GM23338 (cell line): ENCODE measurements at regions not wholly inside any gene's neighbourhood (a gene's known extent, or its start where the extent isn't known, plus 50 kb on each side); places are given as distances from the start of the nearest gene placed in this dataset.

ENCODE experiments used
- ATAC-seq: fragments of 200-7000 bp; cut with Tn5 transposase; 3 replicates; pipeline ENCODE4 v1.9.1; 2020
- DNase-seq: peaks from one replicate; pipeline ENCODE4 v3.0.0-alpha.2; 2015; ENCODE audit warnings: low spot score
- H2AFZ ChIP-seq: fragments of 200-600 bp; sonication (generic); 2 replicates; pipeline ENCODE4 v1.8.0; 2016; ENCODE audit warnings: antibody characterized with exemption, mild to moderate bottlenecking, moderate library complexity
- H3F3A ChIP-seq: fragments of 200-600 bp; sonication (generic); replicated peaks from 2 replicates; pipeline ENCODE4 v1.8.0; 2017; ENCODE audit warnings: antibody characterized with exemption, mixed run types, low read depth
- H3K27ac ChIP-seq: fragments of 200-600 bp; sonication (generic); 2 replicates; pipeline ENCODE4 v1.6.1; 2016; ENCODE audit warnings: low read depth
- H3K27me3 ChIP-seq: fragments of 200-600 bp; sonication (generic); 2 replicates; pipeline ENCODE4 v1.8.0; 2016; ENCODE audit warnings: mild to moderate bottlenecking, mixed run types, moderate library complexity; ENCODE audit not compliant: insufficient read depth
- H3K36me3 ChIP-seq: fragments of 200-600 bp; sonication (generic); 2 replicates; pipeline ENCODE4 v1.8.0; 2016; ENCODE audit warnings: mild to moderate bottlenecking; ENCODE audit not compliant: insufficient read depth
- H3K4me1 ChIP-seq: fragments of 200-600 bp; sonication (generic); 2 replicates; pipeline ENCODE4 v1.8.0; 2016; ENCODE audit warnings: mild to moderate bottlenecking, moderate library complexity; ENCODE audit not compliant: insufficient read depth
- H3K4me2 ChIP-seq: fragments of 200-600 bp; sonication (generic); 2 replicates; pipeline ENCODE4 v1.7.1; 2017; ENCODE audit warnings: mixed run types
- H3K4me3 ChIP-seq: fragments of 200-600 bp; sonication (generic); 2 replicates; pipeline ENCODE4 v1.6.1; 2016; ENCODE audit warnings: mixed run types
- H3K79me2 ChIP-seq: fragments of 200-600 bp; sonication (generic); replicated peaks from 2 replicates; pipeline ENCODE4 v1.8.0; 2017; ENCODE audit warnings: mild to moderate bottlenecking; ENCODE audit not compliant: insufficient read depth
- H3K9me2 ChIP-seq: fragments of 200-600 bp; sonication (generic); 2 replicates; pipeline ENCODE4 v1.8.0; 2017; ENCODE audit not compliant: insufficient read depth
- H4K20me1 ChIP-seq: fragments of 200-600 bp; sonication (generic); replicated peaks from 2 replicates; pipeline ENCODE4 v1.8.0; 2017; ENCODE audit warnings: mild to moderate bottlenecking; ENCODE audit not compliant: insufficient read depth
- H3K27ac Mint-ChIP-seq: 2 replicates; pipeline ENCODE4 v1.8.0; 2020; ENCODE audit warnings: inconsistent platforms, mild to moderate bottlenecking, moderate library complexity, mixed read lengths
- H3K27me3 Mint-ChIP-seq: 3 replicates; pipeline ENCODE4 v1.8.0; 2022; ENCODE audit warnings: low read depth, mild to moderate bottlenecking, moderate library complexity, mixed read lengths, inconsistent platforms; ENCODE audit not compliant: insufficient read depth, poor library complexity
- H3K36me3 Mint-ChIP-seq: 3 replicates; pipeline ENCODE4 v1.8.0; 2021; ENCODE audit warnings: low read depth, mild to moderate bottlenecking, inconsistent platforms, moderate library complexity, mixed read lengths
- H3K4me1 Mint-ChIP-seq: 3 replicates; pipeline ENCODE4 v1.8.0; 2020; ENCODE audit warnings: mild to moderate bottlenecking, inconsistent platforms, mixed read lengths
- H3K4me3 Mint-ChIP-seq: 3 replicates; pipeline ENCODE4 v1.8.0; 2021; ENCODE audit warnings: moderate library complexity, mild to moderate bottlenecking, inconsistent platforms, mixed read lengths
- H3K9me3 Mint-ChIP-seq: 3 replicates; pipeline ENCODE4 v1.8.0; 2020; ENCODE audit warnings: moderate library complexity, mild to moderate bottlenecking, inconsistent platforms, mixed read lengths
- CREB1 ChIP-seq: fragments of 250-450 bp; sonication (Bioruptor Pico); IDR thresholded peaks from 2 replicates; pipeline ENCODE4 v1.5.0; 2020; ENCODE audit warnings: low read depth, mild to moderate bottlenecking, moderate library complexity
- CTCF ChIP-seq, 2 experiments: fragments of 200-600 bp in 1 of 2; sonication (generic) in 1 of 2; conservative IDR thresholded peaks; 2 replicates each; pipeline versions ENCODE4 v1.5.1 to v1.6.1; 2016 to 2017; ENCODE audit warnings: antibody characterized with exemption in 2 of 2, low read depth in 2 of 2, mild to moderate bottlenecking in 2 of 2, moderate library complexity in 1 of 2
- EZH2 ChIP-seq: fragments of 200-600 bp; sonication (generic); IDR thresholded peaks from one replicate; pipeline ENCODE4 v1.8.0; 2017; ENCODE audit warnings: antibody characterized with exemption, mild to moderate bottlenecking, low read depth; ENCODE audit not compliant: unreplicated experiment
- NANOG ChIP-seq: IDR thresholded peaks from 2 replicates; pipeline ENCODE4 v1.6.1; 2016; ENCODE audit warnings: antibody characterized with exemption, borderline replicate concordance
- POLR2AphosphoS5 ChIP-seq: IDR thresholded peaks from 2 replicates; pipeline ENCODE4 v1.6.1; 2016; ENCODE audit warnings: antibody characterized with exemption, low read depth
- REST ChIP-seq: IDR thresholded peaks from one replicate; pipeline ENCODE4 v1.6.1; 2018; ENCODE audit warnings: antibody characterized with exemption; ENCODE audit not compliant: unreplicated experiment
- ZNF462 ChIP-seq: fragments of 250-450 bp; sonication (Bioruptor Pico); IDR thresholded peaks from 2 replicates; pipeline ENCODE4 v1.5.0; 2020; ENCODE audit warnings: mild to moderate bottlenecking, moderate library complexity

GRCh38 chr12:124086299-124086898 is 113.4 kb downstream of the ZNF664 start:
- Histone ChIP-seq H3K4me2 (no peak overlapping the region), H3K79me2 (no peaks in the 10 kb centered on the region), H2AFZ (no peak overlapping the region), H3K27ac (no peak overlapping the region), H4K20me1 (no peaks in the 10 kb centered on the region), H3K9me2 (no peaks in the 10 kb centered on the region), H3K4me1 (0 out of 2 replicates have a peak, but pooled peaks cover 7% of the 10 kb centered on the region), H3K27me3 (no peaks in the 10 kb centered on the region), H3F3A (0 out of 2 replicates have a peak, but pooled peaks cover 2% of the 10 kb centered on the region), H3K36me3 (no peaks in the 10 kb centered on the region), H3K4me3 (no peak overlapping the region)
- Mint-ChIP-seq H3K9me3 (peaks cover 3% of the 10 kb centered on the region; the same call in 2 of the 3 replicates), H3K36me3 (no peaks in the 10 kb centered on the region), H3K4me3 (no peak overlapping the region), H3K4me1 (peaks cover 10% of the 10 kb centered on the region), H3K27me3 (peaks cover 16% of the 10 kb centered on the region), H3K27ac (no peak overlapping the region)
- no peak for DNase-seq
- no peak for TF ChIP-seq POLR2AphosphoS5
- TF ChIP-seq CTCF (conservative IDR thresholded peaks at IDR 0.05; ENCODE audit: low read depth in 2 of 2) = no peak
- TF ChIP-seq ZNF462 = no peak
- TF ChIP-seq EZH2 = no peak
- no peak for TF ChIP-seq REST
- no peak for TF ChIP-seq NANOG
- no peak for TF ChIP-seq CREB1 (CRISPR knock-in tag)
- no peak for ATAC-seq
